Cortex of kidney (tissue), 1 donor: ENCODE measurements at regions not wholly inside any gene's neighbourhood (a gene's known extent, or its start where the extent isn't known, plus 50 kb on each side); places are given as distances from the start of the nearest gene placed in this dataset.
A peak's percentile ranks its signal among the peaks of the same experiment; 100 is the strongest.

Experiments
- DNase-seq: peaks from one replicate; lab custom pipeline; 2025; lab: John Stamatoyannopoulos, UW

GRCh38 chr7:130897515-130898419, 163.8 kb upstream of the KLF14 start:
- DNase-seq, result peak; percentile 46

- DNase-seq, result no peak
Observed at GRCh38 chr7:130899071-130899560, 165.1 kb upstream of the KLF14 start.

GRCh38 chr7:130899638-130900401, 165.8 kb upstream of the KLF14 start:
- DNase-seq, result peak; percentile 34

GRCh38 chr7:130900471-130901076, 166.6 kb upstream of the KLF14 start:
- DNase-seq, result no peak

- no peak for DNase-seq
Observed at GRCh38 chr7:130901209-130901783, 167.3 kb upstream of the KLF14 start.

DNA sequence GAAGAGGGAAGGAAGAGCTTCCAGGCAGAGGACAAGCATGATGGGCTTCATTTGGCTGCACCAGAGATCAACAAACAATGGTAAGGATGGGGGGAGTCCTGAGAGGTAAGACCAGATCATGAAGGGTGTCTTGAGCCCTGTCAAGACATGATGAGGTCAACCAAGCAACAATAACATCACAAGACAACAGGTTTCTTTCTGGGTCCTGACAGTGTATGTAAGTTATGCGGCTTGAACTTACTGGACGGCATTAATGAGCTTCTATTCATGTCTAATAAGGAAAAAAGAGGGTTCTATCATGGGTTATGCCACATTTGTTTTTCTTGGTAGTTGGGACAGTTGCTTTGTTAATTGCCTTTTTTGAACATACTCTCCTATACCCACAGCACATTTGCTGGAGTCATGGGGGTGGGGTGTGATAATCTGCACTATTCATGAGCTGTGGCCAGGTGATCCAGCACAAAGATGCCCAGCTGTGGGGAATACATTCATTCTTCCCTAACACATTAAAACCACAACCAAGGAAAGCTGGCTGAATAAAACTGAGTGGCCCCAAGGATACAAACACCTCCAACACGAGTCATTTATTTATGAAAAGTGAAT, 168.8 kb upstream of the KLF14 start:
- DNase-seq, result no peak

DNA sequence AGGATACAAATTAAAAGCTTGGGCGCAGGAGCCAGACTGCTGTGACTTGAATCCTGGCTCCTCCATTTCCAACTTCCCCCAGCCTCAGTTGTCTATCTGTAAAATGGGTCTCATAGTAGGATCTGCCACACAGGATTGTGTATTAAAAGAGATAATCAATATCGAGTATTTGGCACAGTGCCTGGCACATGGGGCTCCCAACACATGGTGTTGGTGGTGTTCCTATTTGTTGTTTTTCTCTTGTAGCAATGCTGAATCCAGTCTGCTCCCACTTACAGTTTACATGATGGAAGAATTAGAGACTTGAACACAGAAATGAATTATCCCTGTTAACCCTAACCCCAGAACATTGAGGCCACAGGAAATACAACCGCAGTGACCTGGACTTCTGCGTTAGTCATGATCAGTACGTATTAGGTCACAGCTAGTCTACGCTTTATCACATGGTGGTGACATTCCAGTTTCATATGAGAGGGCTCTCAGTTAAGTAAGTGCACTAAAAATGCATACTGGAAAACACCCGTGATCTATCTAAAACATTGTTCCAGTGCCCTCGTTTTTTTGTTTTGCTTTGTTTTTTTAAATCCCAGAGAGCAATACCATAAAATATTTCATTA, 169.5 kb upstream of the KLF14 start:
- DNase-seq, result no peak

DNA sequence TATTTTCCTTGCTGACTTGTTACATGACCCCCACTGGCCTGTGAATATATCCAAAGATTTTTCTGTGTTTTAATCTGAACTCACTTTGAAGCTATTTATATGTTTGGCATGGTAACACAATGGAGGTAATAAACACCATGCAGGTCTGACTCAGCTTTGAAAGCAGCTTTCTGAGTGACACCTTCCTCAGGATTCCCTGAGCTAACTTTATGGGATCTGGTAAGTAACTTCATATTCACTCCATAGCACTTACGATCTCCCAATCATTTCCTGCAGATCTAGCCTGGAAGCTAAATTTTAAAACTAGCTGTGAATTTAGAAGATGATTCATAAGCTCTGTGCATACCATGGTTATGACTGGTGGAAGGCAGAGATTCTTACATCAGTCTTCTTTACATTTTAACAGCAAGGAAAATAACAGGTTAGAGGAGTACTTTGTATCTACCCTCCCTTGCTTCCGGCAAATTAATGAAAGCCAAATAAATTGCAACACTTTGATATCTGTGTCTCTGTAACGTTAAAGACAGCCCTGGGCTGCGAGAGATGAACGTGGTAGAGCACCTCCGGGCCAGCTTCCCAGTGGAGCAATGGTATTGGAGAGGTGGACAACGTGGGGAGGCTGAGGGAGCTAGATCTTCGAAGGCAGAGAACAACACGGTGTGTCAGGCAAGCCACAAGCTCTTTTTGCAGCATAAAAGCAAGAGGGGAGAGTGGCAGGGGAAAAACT, 170.2 kb upstream of the KLF14 start:
- no peak for DNase-seq

GRCh38 chr7:130904792-130905191, 170.8 kb upstream of the KLF14 start:
- DNase-seq, result no peak

GRCh38 chr7:130906575-130906974, 172.6 kb upstream of the KLF14 start:
- no peak for DNase-seq

- no peak for DNase-seq
Observed at GRCh38 chr7:130907439-130907838, 173.4 kb upstream of the KLF14 start.

DNA sequence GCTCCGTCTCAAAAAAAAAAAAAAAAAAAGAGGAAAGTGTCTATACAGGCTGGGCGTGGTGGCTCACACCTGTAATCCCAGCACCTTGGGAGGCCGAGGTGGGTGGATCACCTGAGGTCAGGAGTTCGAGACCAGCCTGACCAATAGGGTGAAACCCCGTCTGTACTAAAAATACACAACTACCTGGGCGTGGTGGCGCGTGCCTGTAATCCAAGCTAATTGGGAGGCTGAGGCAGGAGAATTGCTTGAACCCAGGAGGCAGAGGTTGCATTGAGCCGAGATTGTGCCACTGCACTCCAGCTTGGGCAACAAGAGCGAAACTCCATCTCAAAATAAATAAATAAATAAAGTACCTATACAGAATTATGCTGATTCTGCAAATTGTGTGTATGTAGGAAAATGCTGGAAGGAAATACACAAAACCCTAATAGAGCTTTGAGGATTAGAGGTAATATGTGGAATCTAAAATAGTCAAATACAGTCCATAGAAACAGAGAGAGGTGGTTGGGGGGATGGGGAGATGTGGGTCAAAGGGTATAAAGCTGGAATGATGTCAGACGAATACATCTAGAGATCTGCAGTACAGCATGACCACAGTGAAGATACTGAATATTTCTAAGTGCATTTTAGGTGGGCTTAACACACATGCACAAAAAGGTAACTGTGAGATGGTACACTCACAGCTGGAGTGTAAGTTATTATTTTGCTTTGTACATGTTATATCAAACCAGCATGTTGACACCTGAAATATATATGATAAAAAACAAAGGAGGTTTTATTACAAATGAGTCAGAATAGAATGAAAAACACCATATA, 174.5 kb upstream of the KLF14 start:
- no peak for DNase-seq

DNA sequence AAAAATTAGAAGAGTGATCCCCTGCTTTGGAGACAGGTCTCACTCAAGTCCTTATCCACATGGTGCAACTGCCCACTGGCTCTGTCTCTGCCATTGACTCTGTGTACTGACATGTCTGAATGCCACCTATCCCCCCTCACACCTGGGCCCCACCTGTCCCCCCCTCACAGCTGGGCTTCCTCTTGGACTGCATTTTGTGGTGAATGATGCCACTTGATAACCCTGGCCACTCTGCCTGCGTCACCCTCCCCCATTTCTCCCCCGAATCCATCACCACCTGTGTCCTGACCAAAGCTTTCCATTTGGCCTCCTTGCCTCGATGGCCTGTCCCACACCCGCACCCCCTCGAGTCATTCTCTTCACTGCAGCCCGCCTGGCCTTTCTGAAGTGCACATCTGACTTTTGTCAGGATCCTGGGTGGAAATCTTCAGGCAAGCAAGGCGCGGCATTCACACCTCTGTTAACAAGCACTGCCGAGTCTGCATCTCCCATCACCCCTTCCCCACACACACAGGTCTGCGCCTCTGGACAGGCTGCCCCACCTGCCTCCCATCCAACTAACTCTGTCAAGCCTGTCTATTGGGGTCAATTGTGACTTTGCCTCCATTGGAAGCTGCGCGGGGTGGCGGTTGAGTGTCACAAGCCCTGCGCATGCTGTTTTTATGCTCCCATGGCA, 175.3 kb upstream of the KLF14 start:
- no peak for DNase-seq

DNA sequence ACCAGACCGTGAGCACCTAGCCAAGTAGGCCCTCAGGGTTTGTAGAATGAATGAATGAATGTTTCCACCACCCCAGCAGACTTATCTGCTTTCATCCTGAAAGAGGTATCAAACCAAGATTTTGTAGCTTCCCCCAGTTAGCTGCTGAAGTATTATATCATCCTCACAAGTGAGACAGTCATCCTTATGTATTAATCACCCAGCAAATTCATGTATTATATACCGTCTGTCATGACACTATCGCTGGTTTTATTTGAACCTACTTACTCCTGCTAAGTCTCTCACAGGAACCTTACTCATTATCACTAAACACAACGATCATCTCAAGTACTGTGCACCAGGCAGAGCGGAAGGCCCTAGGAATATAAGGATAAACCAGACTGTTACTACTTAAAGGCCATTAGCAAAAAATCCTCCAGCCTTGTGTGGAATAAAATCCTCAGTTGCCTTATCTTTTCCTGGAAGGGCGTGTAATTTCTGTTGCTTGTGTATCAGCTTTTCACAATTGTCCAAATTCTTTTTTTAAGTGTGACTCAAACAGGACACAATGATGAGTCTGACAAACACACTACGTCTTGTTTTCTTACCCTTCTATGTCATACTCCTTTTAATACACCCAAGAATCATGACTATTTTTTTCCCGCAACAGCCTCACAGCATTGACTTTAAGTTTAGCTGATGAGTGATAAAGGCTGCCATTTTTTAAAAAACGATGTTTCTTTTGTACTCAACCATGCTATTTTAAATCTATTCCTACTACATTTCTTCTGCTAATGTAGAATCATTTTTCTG, 176.1 kb upstream of the KLF14 start:
- DNase-seq, result no peak

- no peak for DNase-seq
Observed at GRCh38 chr7:130910949-130911944, 177.2 kb upstream of the KLF14 start.

GRCh38 chr7:130912082-130912861, 178.3 kb upstream of the KLF14 start:
- no peak for DNase-seq
